Small intestine (tissue), 7 donors: ENCODE measurements at regions not wholly inside any gene's neighbourhood (a gene's known extent, or its start where the extent isn't known, plus 50 kb on each side); places are given as distances from the start of the nearest gene placed in this dataset.
"Not testable (repeated sequence)": the region's sequence is repeated elsewhere in the genome, so short reads cannot be mapped to it uniquely, and the experiment has no call there.

ENCODE experiments used
- DNase-seq, 2 donors: peaks; one replicate each; pipeline versions ENCODE4 v3.0.0 to v3.0.0-alpha.2; 2013
- FAIRE-seq: peaks from 2 replicates; lab custom pipeline; 2012; peaks lifted over from hg19 to GRCh38; lab: Jason Lieb, UNC
- H3K27ac ChIP-seq, 3 donors: one replicate each; pipeline ENCODE4 v1.5.1; 2013; ENCODE audit warnings: low read length in 2 of 3, mild to moderate bottlenecking in 2 of 3, control low read depth in 1 of 3, inconsistent platforms in 1 of 3, low read depth in 1 of 3, moderate library complexity in 1 of 3
- H3K27me3 ChIP-seq, 3 donors: one replicate each; pipeline ENCODE4 v1.6.1; 2013; ENCODE audit warnings: low read length in 3 of 3, inconsistent platforms in 1 of 3; ENCODE audit not compliant: control insufficient read depth in 3 of 3, insufficient read depth in 3 of 3
- H3K36me3 ChIP-seq, 3 donors: one replicate each; pipeline ENCODE4 v1.6.1; 2013; ENCODE audit warnings: low read length in 3 of 3, inconsistent platforms in 1 of 3, low read depth in 1 of 3, mild to moderate bottlenecking in 1 of 3, moderate library complexity in 1 of 3; ENCODE audit not compliant: control insufficient read depth in 3 of 3, insufficient read depth in 2 of 3
- H3K4me1 ChIP-seq, 3 donors: one replicate each; pipeline ENCODE4 v1.6.1; 2013; ENCODE audit warnings: low read length in 2 of 3, inconsistent platforms in 1 of 3, low read depth in 1 of 3, mild to moderate bottlenecking in 1 of 3, moderate library complexity in 1 of 3; ENCODE audit not compliant: control insufficient read depth in 3 of 3, insufficient read depth in 2 of 3
- H3K4me3 ChIP-seq, 3 donors: one replicate each; pipeline ENCODE4 v1.5.1; 2013; ENCODE audit warnings: low read length in 3 of 3, control low read depth in 1 of 3, inconsistent platforms in 1 of 3, low read depth in 1 of 3, mild to moderate bottlenecking in 1 of 3, moderate library complexity in 1 of 3
- H3K9me3 ChIP-seq, 2 donors: one replicate each; pipeline ENCODE4 v1.6.1; 2013; ENCODE audit warnings: low read depth in 1 of 2, low read length in 1 of 2; ENCODE audit not compliant: control insufficient read depth in 2 of 2, insufficient read depth in 1 of 2
- WGBS, 3 donors: extraction: QIAGEN DNeasy Blood & Tissue Kit; methylation state at CpG; one replicate each; pipeline ENCODE4 v1.1.7; 2013; 5-methylcytosine and 5-hydroxymethylcytosine counted together
- donor health status: healthy with polysubstance abuse.
- donor health status: control.
- donor health status: control.
- donor health status: Bipolar disorder and iron deficiency.
- donor health status: healthy.

GRCh38 chr3:163521261-163521660, 1557.0 kb downstream of the SI start:
- no peak for FAIRE-seq
- Histone ChIP-seq H3K36me3 (no peaks in the 10 kb centered on the region), H3K27ac (no peak overlapping the region), H3K4me1 (no peaks in the 10 kb centered on the region), H3K9me3 (no peaks in the 10 kb centered on the region), H3K4me3 (no peak overlapping the region), H3K27me3 (no peaks in the 10 kb centered on the region)
- WGBS, 3 donors, result 57 to 65% (median 58%) methylated on average over 1 of the region's 1 CpG
- DNase-seq, result no peak

GRCh38 chr3:163518065-163518464, 1560.2 kb downstream of the SI start:
- Histone ChIP-seq H3K27me3 (no peaks in the 10 kb centered on the region), H3K36me3 (no peaks in the 10 kb centered on the region), H3K4me3 (no peak overlapping the region), H3K4me1 (no peaks in the 10 kb centered on the region), H3K27ac (no peak overlapping the region), H3K9me3 (no peaks in the 10 kb centered on the region)
- DNase-seq, result no peak
- FAIRE-seq, result no peak
- WGBS, 3 donors, result 75 to 84% (median 84%) methylated on average over 3 of the region's 3 CpGs

GRCh38 chr3:163513149-163513657, 1565.1 kb downstream of the SI start:
- H3K4me3 ChIP-seq, result no peak overlapping the region
- H3K27ac ChIP-seq, result no peak overlapping the region
- FAIRE-seq (no peak), DNase-seq (no peak)
- no peaks in the 10 kb centered on the region for H3K4me1 ChIP-seq
- WGBS, 3 donors, result 41 to 63% (median 44%) methylated on average over 2 of the region's 2 CpGs
- H3K9me3 ChIP-seq, result no peaks in the 10 kb centered on the region
- H3K27me3 ChIP-seq, result no peaks in the 10 kb centered on the region
- no peaks in the 10 kb centered on the region for H3K36me3 ChIP-seq

GRCh38 chr3:163508206-163508605, 1570.1 kb downstream of the SI start:
- no peak overlapping the region for H3K27ac ChIP-seq
- H3K27me3 ChIP-seq, result no peaks in the 10 kb centered on the region
- no peaks in the 10 kb centered on the region for H3K36me3 ChIP-seq
- H3K4me3 ChIP-seq, result no peak overlapping the region
- no peaks in the 10 kb centered on the region for H3K9me3 ChIP-seq
- no peaks in the 10 kb centered on the region for H3K4me1 ChIP-seq
- FAIRE-seq, result no peak
- WGBS, 3 donors, result 36 to 52% (median 43%) methylated on average over 2 of the region's 2 CpGs
- no peak for DNase-seq

GRCh38 chr3:163504974-163505373, 1573.3 kb downstream of the SI start:
- H3K27ac ChIP-seq, result no peak overlapping the region
- no peaks in the 10 kb centered on the region for H3K9me3 ChIP-seq
- H3K27me3 ChIP-seq, result no peaks in the 10 kb centered on the region
- H3K4me3 ChIP-seq, result no peak overlapping the region
- FAIRE-seq (no peak), DNase-seq (no peak)
- no peaks in the 10 kb centered on the region for H3K4me1 ChIP-seq
- H3K36me3 ChIP-seq, result no peaks in the 10 kb centered on the region

GRCh38 chr3:163499736-163500219, 1578.5 kb downstream of the SI start:
- FAIRE-seq, H3K27me3 ChIP-seq: not testable (repeated sequence)
- WGBS, 3 donors, result 70 to 86% (median 85%) methylated on average over 11 of the region's 11 CpGs

GRCh38 chr3:163498842-163499735, 1579.2 kb downstream of the SI start:
- not testable (repeated sequence) for H3K36me3 ChIP-seq, H3K27me3 ChIP-seq, H3K4me3 ChIP-seq, H3K4me1 ChIP-seq, H3K27ac ChIP-seq, DNase-seq, H3K9me3 ChIP-seq, FAIRE-seq
- 90 to 94% (median 93%) methylated on average over 31 to 47 of the region's 47 CpGs for WGBS, 3 donors

More at GRCh38 chr3:163499736-163500219, 1578.5 kb downstream of the SI start:
- H3K9me3 ChIP-seq, H3K4me3 ChIP-seq, H3K36me3 ChIP-seq, H3K4me1 ChIP-seq, H3K27ac ChIP-seq, DNase-seq: not testable (repeated sequence)

GRCh38 chr3:163491714-163492113, 1586.6 kb downstream of the SI start:
- 36 to 68% (median 50%) methylated on average over 1 of the region's 1 CpG for WGBS, 3 donors
- H3K4me3 ChIP-seq, result no peak overlapping the region
- peaks cover 0 to 7% of the 10 kb centered on the region in 2 donors for H3K9me3 ChIP-seq
- no peaks in the 10 kb centered on the region for H3K27me3 ChIP-seq
- DNase-seq, result no peak
- H3K36me3 ChIP-seq, result no peaks in the 10 kb centered on the region
- H3K27ac ChIP-seq, result no peak overlapping the region
- no peaks in the 10 kb centered on the region for H3K4me1 ChIP-seq
- FAIRE-seq, result no peak
